Ascending aorta (tissue), 2 donors: ENCODE measurements at regions not wholly inside any gene's neighbourhood (a gene's known extent, or its start where the extent isn't known, plus 50 kb on each side); places are given as distances from the start of the nearest gene placed in this dataset.

Experiments used
- DNase-seq, 2 donors: peaks; one replicate each; pipeline ENCODE4 v3.0.0-alpha.2; 2019; ENCODE audit warnings: low spot score in 2 of 2
- H3K27ac ChIP-seq, 2 donors: fragments of 200-600 bp; sonication (generic); one replicate each; pipeline ENCODE4 v1.5.1; 2016 to 2017; ENCODE audit warnings: mild to moderate bottlenecking in 1 of 2
- H3K27me3 ChIP-seq: fragments of 200-600 bp; sonication (generic); one replicate; pipeline ENCODE4 v1.5.1; 2017
- H3K36me3 ChIP-seq, 2 donors: fragments of 200-600 bp; sonication (generic); one replicate each; pipeline ENCODE4 v1.5.1; 2016
- H3K4me1 ChIP-seq, 2 donors: fragments of 200-600 bp; sonication (generic); one replicate each; pipeline ENCODE4 v1.5.1; 2016 to 2017; ENCODE audit warnings: mild to moderate bottlenecking in 1 of 2
- H3K4me3 ChIP-seq, 2 donors: fragments of 200-600 bp; sonication (generic); one replicate each; pipeline ENCODE4 v1.5.1; 2016 to 2017; ENCODE audit warnings: mild to moderate bottlenecking in 1 of 2
- H3K9me3 ChIP-seq, 2 donors: fragments of 200-600 bp; sonication (generic); one replicate each; pipeline ENCODE4 v1.5.1; 2016
- intact Hi-C: fragments of 100-400 bp; cut with DNase I; formaldehyde crosslinking; loops from one replicate; pipeline ENCODE4 v1.15.1; 2023
- TF ChIP-seq, protein P1 (sequence below), 3 experiments: fragments of 200-600 bp in 2 of 3; fragments of 450-650 bp in 1 of 3; sonication (generic) in 2 of 3; IDR thresholded peaks; one replicate each; pipeline ENCODE4 v1.5.1; 2016 to 2019; ENCODE audit warnings: antibody characterized with exemption in 3 of 3, mild to moderate bottlenecking in 1 of 3, moderate library complexity in 1 of 3

GRCh38 chr2:188734691-188735090, 239.5 kb upstream of the COL3A1 start:
- H3K9me3 ChIP-seq: no peaks in the 10 kb centered on the region
- no peaks in the 10 kb centered on the region for H3K36me3 ChIP-seq
- H3K4me3 ChIP-seq: no peak overlapping the region
- no peak for DNase-seq
- H3K27ac ChIP-seq: no peak overlapping the region
- H3K27me3 ChIP-seq: no peaks in the 10 kb centered on the region
- no peaks in the 10 kb centered on the region for H3K4me1 ChIP-seq
- intact Hi-C loops: no loop called here
- TF ChIP-seq, protein P1, sequence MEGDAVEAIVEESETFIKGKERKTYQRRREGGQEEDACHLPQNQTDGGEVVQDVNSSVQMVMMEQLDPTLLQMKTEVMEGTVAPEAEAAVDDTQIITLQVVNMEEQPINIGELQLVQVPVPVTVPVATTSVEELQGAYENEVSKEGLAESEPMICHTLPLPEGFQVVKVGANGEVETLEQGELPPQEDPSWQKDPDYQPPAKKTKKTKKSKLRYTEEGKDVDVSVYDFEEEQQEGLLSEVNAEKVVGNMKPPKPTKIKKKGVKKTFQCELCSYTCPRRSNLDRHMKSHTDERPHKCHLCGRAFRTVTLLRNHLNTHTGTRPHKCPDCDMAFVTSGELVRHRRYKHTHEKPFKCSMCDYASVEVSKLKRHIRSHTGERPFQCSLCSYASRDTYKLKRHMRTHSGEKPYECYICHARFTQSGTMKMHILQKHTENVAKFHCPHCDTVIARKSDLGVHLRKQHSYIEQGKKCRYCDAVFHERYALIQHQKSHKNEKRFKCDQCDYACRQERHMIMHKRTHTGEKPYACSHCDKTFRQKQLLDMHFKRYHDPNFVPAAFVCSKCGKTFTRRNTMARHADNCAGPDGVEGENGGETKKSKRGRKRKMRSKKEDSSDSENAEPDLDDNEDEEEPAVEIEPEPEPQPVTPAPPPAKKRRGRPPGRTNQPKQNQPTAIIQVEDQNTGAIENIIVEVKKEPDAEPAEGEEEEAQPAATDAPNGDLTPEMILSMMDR (IDR thresholded peaks at IDR 0.05): no peak

DNA sequence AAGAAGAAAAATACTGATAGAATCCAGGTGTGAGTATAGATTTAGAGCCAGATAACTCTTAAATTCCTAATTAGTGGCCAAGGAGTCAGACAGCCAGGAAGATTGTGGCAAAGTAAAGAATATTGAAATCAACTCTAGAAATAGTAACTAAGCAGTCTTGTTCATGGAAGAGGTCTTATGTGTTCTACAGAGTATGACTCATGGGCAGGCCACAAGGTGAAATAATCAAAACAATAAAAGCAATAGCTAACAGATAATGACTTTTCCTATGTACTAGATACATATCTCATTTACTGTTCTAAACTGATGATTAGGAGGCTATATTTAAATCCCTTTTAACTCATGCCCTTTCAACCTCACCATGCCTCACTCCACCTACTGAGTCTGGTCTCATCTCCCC, 227.4 kb upstream of the COL3A1 start:
- Histone ChIP-seq H3K36me3 (no peaks in the 10 kb centered on the region), H3K9me3 (no peaks in the 10 kb centered on the region), H3K27ac (no peak overlapping the region), H3K27me3 (no peaks in the 10 kb centered on the region), H3K4me1 (no peaks in the 10 kb centered on the region), H3K4me3 (no peak overlapping the region)
- TF ChIP-seq, protein P1 (IDR thresholded peaks at IDR 0.05): no peak
- intact Hi-C loops: no loop called here
- DNase-seq: no peak

DNA sequence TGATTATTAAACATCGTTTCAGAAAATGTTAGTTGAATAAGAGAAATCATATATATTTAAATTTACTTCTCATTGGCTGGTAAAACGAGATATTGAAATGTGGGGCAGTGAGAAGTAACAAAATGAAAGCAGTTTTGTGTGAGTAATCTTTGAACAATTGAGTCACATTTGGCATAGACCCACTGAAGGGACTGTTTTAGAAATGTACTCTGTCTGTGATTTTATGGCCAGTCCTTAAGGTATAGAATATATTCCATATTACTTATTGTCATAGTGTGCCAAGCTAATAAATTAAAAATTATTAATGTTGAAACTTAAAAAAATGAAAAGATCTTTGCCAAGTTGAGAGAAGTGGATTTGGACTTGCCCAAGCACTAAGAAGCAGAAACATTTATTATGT, 222.4 kb upstream of the COL3A1 start:
- no peak for DNase-seq
- intact Hi-C loops: no loop called here
- Histone ChIP-seq H3K9me3 (peaks cover 0 to 20% of the 10 kb centered on the region in 2 donors), H3K27ac (no peak overlapping the region), H3K36me3 (no peaks in the 10 kb centered on the region), H3K27me3 (no peaks in the 10 kb centered on the region), H3K4me1 (no peaks in the 10 kb centered on the region), H3K4me3 (no peak overlapping the region)
- TF ChIP-seq, protein P1 (IDR thresholded peaks at IDR 0.05): no peak

GRCh38 chr2:188752311-188752710, 221.9 kb upstream of the COL3A1 start:
- Histone ChIP-seq H3K9me3 (peaks cover 0 to 25% of the 10 kb centered on the region in 2 donors), H3K4me1 (no peaks in the 10 kb centered on the region), H3K4me3 (no peak overlapping the region), H3K27ac (no peak overlapping the region), H3K36me3 (no peaks in the 10 kb centered on the region), H3K27me3 (no peaks in the 10 kb centered on the region)
- DNase-seq: no peak
- TF ChIP-seq, protein P1 (IDR thresholded peaks at IDR 0.05): no peak
- intact Hi-C loops: no loop called here

GRCh38 chr2:188762151-188762550, 212.0 kb upstream of the COL3A1 start:
- no peaks in the 10 kb centered on the region for H3K36me3 ChIP-seq
- intact Hi-C loops: no loop called here
- no peak overlapping the region for H3K4me3 ChIP-seq
- TF ChIP-seq, protein P1 (IDR thresholded peaks at IDR 0.05): no peak
- no peak for DNase-seq
- no peak overlapping the region for H3K27ac ChIP-seq
- no peaks in the 10 kb centered on the region for H3K27me3 ChIP-seq
- H3K9me3 ChIP-seq: peaks cover 6 to 16% of the 10 kb centered on the region in 2 donors
- peaks cover 0 to 2% of the 10 kb centered on the region in 2 donors for H3K4me1 ChIP-seq
